GM18519 (cell line): ENCODE measurements at regions not wholly inside any gene's neighbourhood (a gene's known extent, or its start where the extent isn't known, plus 50 kb on each side); places are given as distances from the start of the nearest gene placed in this dataset.

Source experiments
- ATAC-seq: cut with Tn5 transposase; IDR thresholded peaks from one replicate; pipeline ENCODE4 v1.9.1; 2021; ENCODE audit warnings: mild to moderate bottlenecking, moderate library complexity; ENCODE audit not compliant: unreplicated experiment, low FRiP score

DNA sequence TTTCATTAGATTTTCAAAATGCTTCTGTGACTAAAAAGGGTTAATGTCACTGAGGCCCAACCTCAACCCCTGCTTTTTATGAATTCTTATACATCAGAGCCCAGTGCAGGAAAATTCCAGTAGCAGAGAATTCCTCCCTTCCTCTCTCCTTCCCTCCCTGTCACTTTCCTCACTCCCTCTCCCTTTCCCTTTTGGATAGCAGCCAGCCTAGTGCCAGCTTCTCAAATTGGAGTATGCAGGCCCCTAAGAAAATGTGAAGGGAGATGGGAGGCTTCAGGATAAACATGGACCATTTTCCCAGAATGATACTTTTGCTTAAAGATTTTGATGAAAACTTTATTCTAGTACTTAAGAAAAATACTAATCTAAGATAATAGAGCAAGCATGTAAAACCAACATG is 507.4 kb downstream of the KDM4C start:
- ATAC-seq: no peak

DNA sequence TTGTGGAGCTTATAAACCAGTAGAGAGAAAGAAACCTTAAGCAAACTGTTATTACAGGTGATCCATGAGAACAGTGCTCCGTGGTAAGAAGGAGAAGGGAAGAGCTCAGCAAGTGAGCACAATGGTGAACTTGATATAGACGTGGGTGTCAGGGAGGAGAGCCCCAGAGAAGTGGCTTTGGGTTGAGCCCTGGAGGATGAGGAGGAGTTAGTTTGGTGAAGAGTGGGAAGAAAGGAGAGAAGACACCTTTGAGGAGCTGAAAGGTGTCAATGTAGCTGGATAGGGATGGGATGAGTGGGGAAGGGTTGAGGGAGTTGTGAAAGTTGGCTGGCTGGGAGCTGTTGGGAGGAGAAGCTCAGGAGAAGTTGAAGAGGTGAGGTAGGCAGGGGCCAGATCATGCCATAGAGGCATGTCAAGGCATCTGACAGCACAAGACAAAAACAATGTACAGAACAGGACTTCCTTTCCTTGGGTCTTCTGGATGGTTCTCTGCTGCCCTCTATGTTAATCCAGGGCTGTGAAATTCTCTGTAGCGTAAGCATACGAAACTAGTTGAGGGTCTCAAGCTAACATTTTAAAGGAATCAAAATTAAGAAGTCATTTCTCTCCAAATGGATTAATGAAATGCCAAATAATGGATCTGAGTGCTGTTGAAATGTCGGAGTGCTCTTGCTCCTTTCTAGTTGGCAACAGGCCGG is 501.9 kb downstream of the KDM4C start:
- no peak for ATAC-seq

DNA sequence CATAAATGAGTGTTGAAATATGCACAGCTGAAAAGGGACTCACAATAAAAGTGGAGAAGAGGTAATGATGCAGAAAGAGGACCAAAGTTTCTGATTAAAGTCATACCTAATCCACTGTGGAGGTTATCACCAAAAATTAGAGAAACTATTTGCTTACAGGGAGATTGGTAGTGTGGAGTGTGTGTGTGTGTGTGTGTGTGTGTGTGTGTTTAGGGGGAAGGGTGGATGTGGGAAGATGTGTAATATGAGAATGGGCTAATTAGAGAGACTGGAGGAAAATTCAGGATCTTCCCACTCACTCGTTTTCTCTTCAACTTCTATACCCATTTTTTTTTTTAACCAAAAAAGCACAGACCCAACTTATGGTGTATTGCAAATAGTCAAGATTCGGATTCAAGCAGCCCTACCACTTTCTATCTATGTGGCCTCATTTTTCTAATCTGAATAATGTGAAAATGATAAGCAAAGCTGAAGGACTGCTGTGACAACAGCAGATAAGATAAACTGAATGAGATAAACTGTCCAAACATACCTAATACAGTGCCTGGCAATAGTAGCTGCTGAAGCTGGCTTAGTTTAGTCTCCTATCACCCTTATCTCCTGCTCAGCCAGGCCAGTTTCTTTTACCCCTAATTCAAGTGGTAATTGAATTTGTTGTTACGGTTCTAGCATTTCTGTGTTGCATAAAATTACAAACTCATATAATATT is 501.1 kb downstream of the KDM4C start:
- ATAC-seq: no peak

DNA sequence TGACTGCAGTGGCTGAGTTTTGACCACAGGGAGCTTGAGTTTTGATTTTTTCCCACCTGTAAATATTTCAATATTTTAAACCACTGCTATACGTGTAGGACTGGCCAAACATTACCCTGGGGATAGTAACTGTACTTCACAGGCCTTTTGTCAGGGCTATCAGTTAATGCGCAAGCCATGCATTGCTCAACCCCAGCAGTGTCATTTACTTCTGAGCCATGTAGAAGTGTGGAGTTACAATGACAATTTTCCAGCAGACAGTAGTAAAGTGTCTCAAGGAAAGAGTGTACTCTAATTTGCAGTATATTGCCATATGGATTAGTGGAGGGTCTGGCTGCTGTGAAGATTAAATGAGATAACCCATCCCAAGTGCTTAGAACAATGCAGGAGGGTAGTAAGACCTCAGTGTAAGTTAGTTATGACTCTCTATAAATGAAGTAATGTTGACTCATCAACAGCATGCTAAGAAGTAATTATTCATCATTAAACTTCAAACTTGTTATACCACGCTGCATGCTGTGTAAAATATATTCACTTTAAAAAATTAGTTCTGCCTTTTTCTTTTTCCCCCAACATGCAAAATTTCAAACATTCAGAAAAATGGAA is 489.2 kb downstream of the KDM4C start:
- no peak for ATAC-seq

DNA sequence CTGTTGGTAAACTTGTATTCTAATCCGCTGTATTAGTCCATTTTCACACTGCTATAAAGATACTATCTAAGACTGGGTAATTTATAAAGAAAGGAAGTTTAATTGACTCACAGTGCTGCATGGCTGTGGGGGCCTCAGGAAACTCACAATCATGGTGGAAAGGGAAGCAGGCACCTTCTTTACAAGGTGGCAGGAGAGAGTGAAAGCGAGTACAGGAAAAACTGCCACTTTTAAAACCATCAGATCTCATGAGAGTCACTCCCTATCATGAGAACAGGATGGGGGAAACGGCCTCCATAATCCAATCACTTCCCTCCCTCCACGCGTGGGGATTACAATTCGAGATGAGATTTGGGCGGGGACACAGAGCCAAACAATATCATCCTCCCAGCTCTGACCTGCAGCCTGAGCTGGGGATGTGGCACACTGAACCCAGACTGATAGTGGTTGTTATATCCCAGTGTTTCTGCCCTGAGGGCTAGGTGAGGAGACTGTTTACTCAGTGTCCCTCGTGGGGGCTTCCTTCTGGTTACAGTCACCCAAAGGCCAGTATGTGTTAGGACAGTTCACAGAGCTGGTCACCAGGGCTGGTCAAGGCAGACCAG is 488.3 kb downstream of the KDM4C start:
- ATAC-seq: no peak

DNA sequence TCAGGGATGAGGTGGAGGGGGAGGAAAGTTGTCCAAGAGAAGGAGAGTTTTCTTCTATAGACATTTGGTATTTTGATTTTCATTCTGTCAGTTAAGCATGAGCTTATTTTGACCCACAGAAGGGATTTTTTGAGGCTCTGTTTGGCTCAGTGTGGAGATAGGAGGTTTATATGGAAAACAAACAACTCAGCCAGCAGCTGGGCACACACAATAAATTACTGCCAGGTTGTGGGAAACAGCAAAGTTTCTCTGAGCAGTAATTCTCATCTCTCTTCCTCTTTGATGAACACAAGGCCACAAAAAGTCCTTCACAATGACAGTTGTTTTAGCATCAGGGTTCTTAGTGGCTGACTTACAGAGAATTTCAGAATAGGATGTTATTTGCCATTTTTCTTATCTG is 486.1 kb downstream of the KDM4C start:
- no peak for ATAC-seq

DNA sequence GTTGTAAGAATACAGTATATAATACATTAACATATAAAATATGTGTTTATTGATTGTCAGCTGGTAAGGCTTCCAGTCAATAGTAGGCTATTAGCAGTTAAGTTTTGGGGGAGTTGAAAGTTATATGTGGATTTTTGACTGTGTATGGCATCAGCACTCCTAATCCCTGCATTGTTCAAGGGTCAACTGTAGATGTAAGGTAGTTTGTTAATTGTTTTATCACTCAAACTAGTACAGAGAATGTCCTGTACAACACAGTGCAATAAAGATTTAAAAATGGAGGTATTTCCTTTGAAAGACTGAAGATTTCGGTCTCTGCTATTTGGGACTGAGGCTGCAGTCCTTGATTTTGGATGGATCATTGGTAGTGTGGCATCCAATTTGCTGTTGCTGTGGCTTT is 484.4 kb downstream of the KDM4C start:
- no peak for ATAC-seq

DNA sequence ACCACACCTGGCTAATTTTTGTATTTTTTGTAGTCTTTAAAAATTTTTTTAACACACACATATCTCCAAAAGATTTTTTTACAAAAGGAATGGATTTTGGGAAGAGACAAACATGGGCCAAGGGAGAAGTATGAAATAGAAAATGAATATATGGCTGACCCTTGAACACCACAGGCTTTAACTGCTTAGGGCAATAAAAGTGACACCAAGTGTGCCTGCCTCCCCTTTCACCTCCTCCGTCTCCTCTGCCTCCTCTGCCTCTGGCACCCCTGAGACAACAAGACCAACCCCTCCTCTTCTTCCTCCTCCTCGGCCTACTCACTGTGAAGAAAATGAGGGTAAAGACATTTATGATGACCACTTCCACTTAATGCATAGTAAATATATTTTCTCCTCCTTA is 483.9 kb downstream of the KDM4C start:
- no peak for ATAC-seq

DNA sequence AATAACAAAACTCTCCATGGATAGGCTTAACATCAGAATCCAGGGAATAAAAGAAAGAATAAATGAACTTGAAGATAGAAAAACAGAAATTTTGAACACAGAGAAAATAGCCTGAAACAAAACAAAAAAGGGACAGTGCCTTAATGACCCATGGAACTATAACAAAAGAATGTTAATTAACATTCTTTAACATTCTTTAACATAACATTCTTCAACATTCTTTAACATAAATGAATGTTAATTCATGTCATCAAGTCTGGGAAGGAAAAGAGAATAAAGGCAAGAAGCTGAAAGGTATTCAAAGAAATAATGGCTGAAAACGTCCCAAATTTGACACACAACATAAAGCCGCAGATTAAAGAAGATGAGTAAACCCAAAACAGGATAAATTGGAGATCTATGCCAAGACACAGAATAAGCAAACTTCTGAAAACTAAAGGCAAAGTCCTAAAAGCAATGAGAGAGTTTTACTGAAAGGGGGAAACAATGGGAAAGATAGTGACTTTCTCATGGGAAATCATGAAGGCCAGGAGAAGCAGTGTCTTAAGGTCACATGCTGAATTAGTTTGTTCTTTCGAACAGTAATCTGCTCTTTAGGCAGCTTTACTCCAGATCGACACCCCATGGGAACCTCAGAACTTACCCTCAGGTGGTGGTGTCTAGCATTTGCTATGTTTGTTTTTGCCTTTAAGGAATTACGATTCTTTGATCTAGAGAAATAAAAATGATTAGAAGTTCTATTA is 483.0 kb downstream of the KDM4C start:
- no peak for ATAC-seq

DNA sequence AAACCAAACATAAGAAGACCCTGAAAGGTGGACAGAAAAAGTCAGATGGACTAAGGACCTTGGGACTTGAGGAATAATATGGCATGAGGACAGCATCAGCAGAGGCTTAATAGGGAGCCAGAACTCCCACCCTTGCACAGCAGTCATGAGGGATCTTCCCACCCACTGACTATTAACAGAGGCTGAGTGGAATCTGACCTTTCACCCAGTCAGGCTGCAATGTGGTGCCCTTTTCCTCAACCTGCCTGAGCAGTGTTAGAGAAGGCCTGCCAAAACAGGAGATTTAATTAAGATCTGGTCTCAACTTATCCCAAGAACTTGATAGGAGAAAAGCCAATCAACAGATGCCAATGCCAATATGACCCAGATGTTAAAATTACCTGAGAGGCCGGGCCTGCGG is 481.9 kb downstream of the KDM4C start:
- no peak for ATAC-seq

DNA sequence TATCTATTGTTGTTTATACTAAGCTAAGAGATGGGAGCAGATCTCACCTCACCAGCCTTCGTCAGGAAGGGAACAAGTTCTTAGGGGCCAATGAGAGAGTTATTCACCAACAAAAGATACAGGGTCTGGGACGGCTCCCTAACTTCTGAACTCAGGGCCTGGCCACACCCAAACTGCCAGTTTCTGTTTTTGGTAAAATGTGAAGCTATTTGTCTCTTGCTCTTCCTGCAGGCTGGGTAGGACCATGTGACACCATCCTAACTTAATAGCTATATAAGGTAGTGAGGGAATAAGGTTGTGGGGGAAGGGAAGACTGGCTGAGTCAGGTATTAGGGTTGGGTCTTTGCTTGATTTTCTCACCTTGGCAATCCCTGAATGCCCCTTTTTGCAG is 480.5 kb downstream of the KDM4C start:
- ATAC-seq: no peak

DNA sequence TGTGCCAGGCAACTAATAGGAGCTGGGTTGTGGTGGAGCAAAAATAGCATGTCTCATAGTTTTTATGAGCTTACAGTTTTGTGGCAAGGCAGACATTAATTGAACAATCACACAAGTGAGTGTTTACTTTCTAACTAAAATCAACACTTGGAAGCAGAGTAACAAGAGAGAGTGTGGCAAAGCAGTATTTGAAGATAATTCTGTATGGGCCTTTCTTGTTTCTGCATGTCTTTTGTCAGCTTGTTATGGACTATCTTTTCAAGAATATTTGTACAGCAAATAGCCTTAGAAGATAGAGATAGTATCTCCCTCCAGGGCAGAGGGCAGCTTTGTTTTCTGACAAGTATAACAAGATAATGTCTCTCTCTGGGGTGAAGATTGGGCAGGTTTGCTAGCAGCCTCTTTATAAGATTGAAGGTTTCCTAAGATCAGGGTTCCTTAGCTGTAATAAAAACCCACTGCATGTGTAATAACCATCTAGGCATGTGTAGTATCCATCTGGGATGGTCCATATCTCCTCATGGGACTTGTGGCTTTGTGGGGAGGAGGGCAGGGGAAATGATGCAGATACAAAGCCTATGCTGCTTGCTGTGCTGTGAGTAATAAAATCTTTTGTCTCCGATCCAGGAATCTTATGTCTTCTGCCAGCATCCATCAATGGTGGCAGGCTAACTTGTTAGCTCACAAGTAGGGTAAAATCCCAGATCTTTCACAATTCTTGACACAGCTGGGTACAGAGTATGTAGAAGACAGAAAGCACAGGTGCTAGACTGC is 479.9 kb downstream of the KDM4C start:
- no peak for ATAC-seq

DNA sequence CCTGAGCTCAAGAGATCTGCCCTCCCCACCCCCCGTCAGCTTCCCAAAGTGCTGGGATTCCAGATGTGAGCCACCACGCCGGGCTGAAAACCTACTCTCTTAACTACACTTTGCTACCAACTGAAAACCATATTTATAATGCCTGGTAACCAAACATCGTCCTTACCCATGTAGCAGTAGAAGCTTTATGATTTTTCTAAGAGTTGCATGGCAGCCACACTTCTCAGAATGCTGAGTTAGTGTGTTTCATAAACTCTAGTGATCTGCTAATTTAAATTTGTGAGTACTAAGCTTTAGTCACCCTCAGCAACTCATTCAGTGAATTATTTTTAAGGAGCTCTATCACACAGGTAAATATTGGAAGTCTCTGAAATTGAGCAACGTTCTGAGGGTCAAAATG is 478.4 kb downstream of the KDM4C start:
- no peak for ATAC-seq

DNA sequence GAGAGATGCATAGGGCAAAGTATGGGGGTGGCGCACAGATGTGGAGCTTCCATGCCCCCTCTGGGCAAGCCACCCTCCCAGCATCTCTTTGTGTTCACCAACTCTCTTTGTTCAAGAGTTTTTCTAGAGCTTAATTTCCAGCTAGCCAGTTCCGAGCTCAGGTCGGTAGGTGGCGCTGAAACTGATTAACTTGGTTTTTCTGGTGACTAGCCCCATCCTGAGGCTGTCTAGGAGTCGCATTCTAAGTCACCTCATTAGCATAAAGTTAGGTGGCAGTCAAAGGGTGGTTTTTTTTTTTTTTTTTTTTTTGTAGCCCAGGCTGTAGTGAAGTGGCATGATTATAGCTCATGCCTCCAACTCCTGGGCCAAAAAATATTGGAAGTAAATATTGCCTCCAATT is 476.4 kb downstream of the KDM4C start:
- ATAC-seq: peak; percentile 77

DNA sequence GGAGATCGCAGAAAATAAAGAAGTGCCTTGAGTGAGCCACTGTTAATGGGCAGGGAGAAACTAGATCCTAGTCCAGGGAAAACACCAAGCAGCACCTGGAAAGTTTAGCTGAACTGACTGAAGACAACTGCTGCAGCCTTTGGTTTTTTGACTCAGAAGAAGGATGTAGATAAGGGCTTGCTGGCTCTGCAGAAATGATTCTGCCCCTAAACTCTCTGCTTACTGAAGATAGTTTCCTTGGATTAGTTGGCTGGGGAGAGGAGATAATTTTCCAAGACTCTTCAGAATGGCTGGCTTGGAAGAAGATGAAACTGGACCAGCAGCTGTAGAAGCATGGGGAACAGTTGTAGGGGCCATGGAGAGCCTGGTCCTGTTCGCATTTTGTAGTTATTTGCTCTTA is 471.8 kb downstream of the KDM4C start:
- ATAC-seq: no peak

DNA sequence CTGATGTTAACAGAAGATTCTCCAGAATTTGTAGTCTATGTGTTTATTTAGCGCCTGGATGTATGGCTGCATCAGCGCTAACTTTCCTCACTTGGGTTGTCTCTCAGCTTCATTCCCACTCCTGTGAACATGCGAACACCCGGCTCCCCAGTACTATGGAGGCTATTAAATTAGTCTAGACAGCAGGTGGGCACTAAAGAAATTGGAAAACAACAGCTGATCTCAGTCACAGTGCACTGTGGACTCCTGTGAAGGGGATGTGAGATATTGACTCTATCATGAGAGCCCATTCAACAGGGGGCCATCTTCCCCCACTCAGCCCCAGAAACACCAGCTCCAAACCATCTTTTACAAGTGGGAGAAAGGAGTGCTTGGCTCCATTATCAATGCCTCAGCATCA is 471.0 kb downstream of the KDM4C start:
- no peak for ATAC-seq

DNA sequence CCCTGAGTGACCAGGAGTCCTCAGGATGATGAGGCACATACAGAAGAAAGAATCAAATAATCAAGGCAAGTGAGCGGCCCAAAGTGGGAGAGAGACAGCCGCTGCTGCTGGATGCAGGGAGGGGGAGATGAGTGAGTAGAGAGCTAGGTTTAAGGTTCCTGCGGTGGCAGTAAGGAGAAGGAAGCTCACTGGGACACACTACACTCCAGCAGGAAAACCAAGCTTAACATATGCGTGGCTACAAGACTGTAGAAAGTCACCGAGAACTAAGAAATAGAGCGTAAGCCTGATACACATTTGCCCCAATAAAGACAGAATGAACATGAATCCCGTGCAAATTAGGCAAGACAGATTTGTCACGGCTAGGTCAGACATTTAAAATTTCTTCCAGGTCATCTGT is 470.2 kb downstream of the KDM4C start:
- no peak for ATAC-seq

DNA sequence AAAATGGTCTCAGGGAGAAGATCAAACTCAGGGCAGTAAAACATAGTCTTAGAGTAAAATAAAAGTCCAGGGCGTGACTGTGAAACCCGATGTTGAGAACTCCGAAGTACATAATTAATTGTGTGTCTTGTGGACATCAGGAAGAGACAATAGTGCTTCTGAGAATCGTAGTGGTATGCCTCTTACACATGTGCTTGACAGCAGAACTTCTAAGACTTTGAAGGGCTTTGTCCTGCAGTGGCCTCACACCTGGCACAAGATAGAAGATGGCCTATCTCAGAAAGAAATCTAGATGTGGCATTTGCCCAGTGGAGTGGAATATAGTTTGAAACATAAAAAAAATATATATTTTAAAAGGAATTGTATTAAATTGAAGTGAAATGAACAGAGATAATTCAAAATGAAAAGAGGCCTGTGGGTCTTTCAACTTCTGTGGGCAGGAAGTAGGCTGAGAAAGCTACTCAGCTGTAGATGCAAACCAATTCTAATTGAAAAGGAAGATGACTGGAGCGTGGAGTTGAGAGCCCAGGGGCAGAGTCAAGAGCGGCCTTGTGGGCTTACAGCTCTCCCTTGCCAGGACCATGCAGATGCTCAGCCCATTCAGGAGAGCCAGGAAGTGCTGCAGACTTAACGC is 468.4 kb downstream of the KDM4C start:
- ATAC-seq: no peak
